Activated B cell treated with CpG ODN at 0.5 μM for 24 hours (primary cell): ENCODE measurements at regions not wholly inside any gene's neighbourhood (a gene's known extent, or its start where the extent isn't known, plus 50 kb on each side); places are given as distances from the start of the nearest gene placed in this dataset.

Experiments used
- ATAC-seq: fragments of 200-7000 bp; cut with Tn5 transposase; one replicate; pipeline ENCODE4 v1.10.0; 2021; ENCODE audit warnings: low read depth, mild to moderate bottlenecking, moderate library complexity
- CTCF ChIA-PET: fragments of 350-600 bp; sonication (Branson Sonifier 250); formaldehyde crosslinking; loops from one replicate; lab custom pipeline; 2021; ENCODE audit warnings: antibody characterized with exemption; lab: Charles Lee
- POLR2A ChIA-PET: fragments of 350-600 bp; sonication (Branson Sonifier 250); formaldehyde crosslinking; loops from one replicate; lab custom pipeline; 2021; ENCODE audit warnings: antibody characterized with exemption; lab: Charles Lee
- DNase-seq: peaks from one replicate; pipeline ENCODE4 v3.0.0; 2022
- H3K27ac Mint-ChIP-seq: one replicate; pipeline ENCODE4 v1.8.0; 2020; ENCODE audit warnings: mixed read lengths
- H3K27me3 Mint-ChIP-seq: one replicate; pipeline ENCODE4 v1.8.0; 2021; ENCODE audit warnings: mixed read lengths
- H3K36me3 Mint-ChIP-seq: one replicate; pipeline ENCODE4 v1.8.0; 2021; ENCODE audit warnings: low read depth, mixed read lengths
- H3K4me1 Mint-ChIP-seq: one replicate; pipeline ENCODE4 v1.8.0; 2021; ENCODE audit warnings: mixed read lengths
- H3K4me3 Mint-ChIP-seq: one replicate; pipeline ENCODE4 v1.8.0; 2020; ENCODE audit warnings: mild to moderate bottlenecking, mixed read lengths
- H3K9me3 Mint-ChIP-seq: one replicate; pipeline ENCODE4 v1.8.0; 2020; ENCODE audit warnings: mixed read lengths
- CTCF ChIP-seq: fragments of 200-600 bp; IDR thresholded peaks from one replicate; pipeline ENCODE4 v1.8.0; 2022; ENCODE audit warnings: antibody characterized with exemption, mild to moderate bottlenecking
- intact Hi-C: fragments of 100-400 bp; cut with micrococcal nuclease; formaldehyde crosslinking; loops from one replicate; pipeline ENCODE4 v1.15.1; 2024

- Mint-ChIP-seq H3K36me3 (no peaks in the 10 kb centered on the region), H3K4me3 (no peak overlapping the region), H3K27me3 (peaks cover 10% of the 10 kb centered on the region), H3K9me3 (no peaks in the 10 kb centered on the region), H3K27ac (no peak overlapping the region), H3K4me1 (no peaks in the 10 kb centered on the region)
- ATAC-seq (no peak), DNase-seq (no peak)
- no peak for TF ChIP-seq CTCF
- ChIA-PET CTCF (no interaction called here), POLR2A (no interaction called here)
- intact Hi-C loops = no loop called here
Measured at GRCh38 chr6:133764754-133765208, 124.1 kb upstream of the TCF21 start.

- no peaks in the 10 kb centered on the region for H3K4me1 Mint-ChIP-seq
- ATAC-seq (no peak), DNase-seq (no peak)
- ChIA-PET CTCF (no interaction called here), POLR2A (no interaction called here)
- H3K4me3 Mint-ChIP-seq = no peak overlapping the region
- H3K27ac Mint-ChIP-seq = no peak overlapping the region
- peaks cover 2% of the 10 kb centered on the region for H3K27me3 Mint-ChIP-seq
- H3K9me3 Mint-ChIP-seq = no peaks in the 10 kb centered on the region
- no peaks in the 10 kb centered on the region for H3K36me3 Mint-ChIP-seq
- TF ChIP-seq CTCF = no peak
- intact Hi-C loops = no loop called here
Measured at GRCh38 chr6:133767357-133767970, 121.4 kb upstream of the TCF21 start.

GRCh38 chr6:133768656-133769295 is 120.1 kb upstream of the TCF21 start:
- peaks cover 2% of the 10 kb centered on the region for H3K27me3 Mint-ChIP-seq
- no peak for TF ChIP-seq CTCF
- ATAC-seq (no peak), DNase-seq (no peak)
- ChIA-PET CTCF (no interaction called here), POLR2A (no interaction called here)
- intact Hi-C loops = no loop called here
- H3K36me3 Mint-ChIP-seq = no peaks in the 10 kb centered on the region
- H3K4me1 Mint-ChIP-seq = no peaks in the 10 kb centered on the region
- no peaks in the 10 kb centered on the region for H3K9me3 Mint-ChIP-seq
- H3K27ac Mint-ChIP-seq = no peak overlapping the region
- no peak overlapping the region for H3K4me3 Mint-ChIP-seq

- no peaks in the 10 kb centered on the region for H3K9me3 Mint-ChIP-seq
- CTCF ChIA-PET = no interaction called here
- POLR2A ChIA-PET = no interaction called here
- peaks cover 2% of the 10 kb centered on the region for H3K27me3 Mint-ChIP-seq
- intact Hi-C loops = no loop called here
- no peak for TF ChIP-seq CTCF
- H3K4me3 Mint-ChIP-seq = no peak overlapping the region
- no peak for DNase-seq
- ATAC-seq = no peak
- no peak overlapping the region for H3K27ac Mint-ChIP-seq
- H3K36me3 Mint-ChIP-seq = no peaks in the 10 kb centered on the region
- H3K4me1 Mint-ChIP-seq = no peaks in the 10 kb centered on the region
Measured at GRCh38 chr6:133769463-133769862, 119.5 kb upstream of the TCF21 start.

GRCh38 chr6:133772567-133772966 is 116.3 kb upstream of the TCF21 start:
- CTCF ChIA-PET = no interaction called here
- Mint-ChIP-seq H3K27me3 (peaks cover 2% of the 10 kb centered on the region), H3K4me1 (no peaks in the 10 kb centered on the region), H3K9me3 (no peaks in the 10 kb centered on the region), H3K36me3 (no peaks in the 10 kb centered on the region), H3K27ac (no peak overlapping the region), H3K4me3 (no peak overlapping the region)
- ATAC-seq = no peak
- no peak for TF ChIP-seq CTCF
- intact Hi-C loops = no loop called here
- POLR2A ChIA-PET = no interaction called here
- no peak for DNase-seq
